Fibroblast of skin of scalp (primary cell): ENCODE measurements at regions not wholly inside any gene's neighbourhood (a gene's known extent, or its start where the extent isn't known, plus 50 kb on each side); places are given as distances from the start of the nearest gene placed in this dataset.
A peak's percentile ranks its signal among the peaks of the same experiment; 100 is the strongest.
"Not testable (repeated sequence)": the region's sequence is repeated elsewhere in the genome, so short reads cannot be mapped to it uniquely, and the experiment has no call there.

Experiments used
- DNase-seq: peaks from one replicate; pipeline ENCODE4 v3.0.0-alpha.2; 2013

DNA sequence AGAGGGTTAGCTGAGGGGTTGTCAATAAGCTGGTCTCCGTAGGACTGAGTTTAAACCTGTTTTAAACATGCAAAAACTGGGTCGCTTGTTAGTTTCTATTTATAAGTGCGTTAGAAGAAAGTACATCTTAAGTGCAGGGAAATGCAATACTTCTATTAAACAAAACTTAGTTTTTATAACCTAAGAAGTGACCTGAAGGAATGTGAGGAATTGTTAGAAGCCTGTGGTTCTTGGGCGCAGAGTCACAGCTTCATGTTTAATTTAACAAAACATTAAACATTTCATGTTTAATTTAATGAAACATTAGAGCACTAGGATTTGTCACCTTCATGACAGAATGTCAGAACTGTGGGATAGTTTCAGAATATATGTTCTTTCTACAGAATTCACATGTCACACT is 469.2 kb upstream of the WWC1 start:
- peak; percentile 55 for DNase-seq

DNA sequence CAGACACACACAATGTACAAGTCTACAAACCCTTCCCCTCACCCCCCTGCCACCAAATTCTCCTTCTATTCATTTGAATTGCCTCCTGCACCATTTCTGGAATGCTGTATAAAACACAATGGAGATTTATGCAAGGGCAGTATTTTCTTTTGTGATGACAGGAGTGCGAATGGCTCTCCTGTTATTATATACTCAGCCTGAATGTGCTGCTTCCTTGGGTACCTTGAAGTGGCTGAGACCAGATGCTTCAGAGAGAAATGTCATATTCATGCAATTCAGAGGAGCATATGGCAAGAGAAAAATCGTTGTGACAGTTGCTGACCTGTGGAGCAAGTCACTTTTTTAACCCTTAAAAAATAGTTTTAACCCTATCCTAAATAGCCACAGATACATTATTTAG is 468.0 kb upstream of the WWC1 start:
- DNase-seq: no peak

DNA sequence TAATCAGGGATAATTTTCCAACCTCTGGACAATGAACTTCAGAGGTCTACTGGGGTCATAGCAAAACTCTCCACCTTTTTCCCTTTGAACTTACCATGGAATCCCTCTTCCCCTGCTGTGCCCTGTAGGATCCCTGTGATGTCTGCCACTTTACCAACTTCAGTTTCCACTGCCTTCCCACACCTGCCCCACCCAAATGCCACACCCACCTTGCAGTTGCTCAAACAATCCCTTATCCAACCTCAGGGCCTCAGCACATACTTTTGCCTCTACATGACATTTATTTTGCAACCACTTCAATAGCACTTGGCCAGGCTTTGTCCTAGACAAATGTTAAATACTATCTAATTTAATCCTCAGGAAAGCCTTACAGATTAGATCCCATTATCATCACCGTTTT is 463.7 kb upstream of the WWC1 start:
- no peak for DNase-seq

DNA sequence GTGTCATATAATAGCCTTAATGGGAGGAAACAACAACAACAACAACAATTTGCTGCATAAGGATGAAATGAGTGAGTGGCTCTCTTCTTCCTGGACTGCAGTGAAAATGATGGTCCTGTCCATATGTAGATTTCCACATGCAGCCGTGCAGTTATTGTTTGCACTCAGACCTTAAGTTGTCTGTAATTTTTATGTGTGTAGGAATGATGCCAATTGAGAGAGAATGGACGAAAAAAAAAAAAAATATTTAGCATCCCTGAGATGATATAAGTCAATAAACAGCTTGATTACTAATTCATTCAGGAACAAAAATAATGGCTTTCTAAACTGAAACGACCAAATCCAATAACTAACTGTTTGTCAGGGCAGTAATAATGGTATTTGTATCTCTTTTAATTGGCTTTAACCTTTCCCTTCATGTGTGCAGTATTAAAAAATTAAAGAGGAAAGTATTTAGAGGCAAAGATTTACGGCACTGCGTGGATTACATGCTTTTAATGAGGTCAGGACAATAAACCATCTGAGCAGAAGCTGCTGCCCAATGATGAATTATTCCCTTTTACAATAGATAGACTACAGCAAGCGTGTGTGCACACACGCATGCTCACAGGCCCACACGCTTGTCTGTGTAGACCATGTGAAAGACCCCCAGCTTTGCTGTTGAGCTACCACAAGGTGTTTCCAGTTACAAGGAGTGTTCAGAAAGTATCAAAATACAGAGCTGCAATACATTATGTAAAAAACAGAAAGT is 459.5 kb upstream of the WWC1 start:
- no peak for DNase-seq

DNA sequence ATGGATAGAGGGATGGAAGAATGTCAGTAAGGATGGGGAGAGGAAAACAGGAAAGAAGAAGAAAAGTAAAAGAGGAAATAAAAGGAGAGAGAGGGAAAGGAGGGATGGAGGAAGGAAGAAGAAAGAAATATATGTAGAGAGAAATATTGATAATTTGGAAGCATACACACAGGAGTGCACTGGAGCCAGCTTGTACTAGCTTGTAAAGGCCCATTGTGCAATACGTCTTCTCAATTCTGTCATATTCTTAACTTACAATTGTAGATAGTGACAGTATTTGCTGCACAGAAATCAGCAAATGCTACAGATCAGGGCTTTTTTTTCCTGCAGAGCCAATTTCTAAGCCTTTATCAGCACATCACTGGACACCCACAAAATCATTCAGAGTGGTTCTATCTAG is 458.8 kb upstream of the WWC1 start:
- no peak for DNase-seq

DNA sequence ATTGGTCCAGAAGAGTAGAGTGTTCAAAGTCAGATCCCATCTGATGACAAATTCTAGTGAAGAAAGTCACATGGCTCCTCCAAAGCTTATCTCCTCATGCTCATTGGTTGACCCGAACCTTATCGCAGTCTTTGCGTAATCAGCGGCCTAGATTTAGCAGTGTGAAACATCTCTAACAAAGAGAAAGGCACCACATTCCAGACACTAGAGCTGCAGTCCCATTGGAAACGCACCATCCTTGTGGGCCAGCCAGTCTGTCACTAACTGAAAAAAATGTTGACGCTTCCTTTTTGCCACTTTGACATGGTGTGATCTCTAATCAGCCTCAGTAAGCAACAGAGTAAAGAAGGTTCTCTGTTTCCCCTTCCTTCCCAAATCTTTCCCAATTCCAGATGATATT is 458.0 kb upstream of the WWC1 start:
- DNase-seq: no peak

DNA sequence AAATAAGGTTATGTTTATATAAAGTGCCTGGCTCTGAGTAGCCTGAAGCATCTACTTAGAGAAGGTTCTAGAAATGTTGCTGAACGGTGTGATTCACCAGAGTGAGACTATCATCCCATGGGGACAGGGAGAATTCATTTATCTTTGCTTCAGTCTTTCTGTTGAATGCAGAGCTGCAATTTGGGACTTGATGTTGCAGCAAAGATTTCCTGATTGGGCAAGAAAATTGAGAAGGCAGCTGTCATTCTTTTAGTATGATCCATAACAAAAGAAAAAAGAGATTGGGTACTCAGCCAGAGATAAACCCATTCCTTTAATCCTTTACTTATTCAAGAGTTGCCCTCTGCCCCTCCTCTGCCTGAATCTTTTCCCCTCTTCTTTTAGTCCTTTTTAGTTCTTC is 456.3 kb upstream of the WWC1 start:
- peak; percentile 86 for DNase-seq

DNA sequence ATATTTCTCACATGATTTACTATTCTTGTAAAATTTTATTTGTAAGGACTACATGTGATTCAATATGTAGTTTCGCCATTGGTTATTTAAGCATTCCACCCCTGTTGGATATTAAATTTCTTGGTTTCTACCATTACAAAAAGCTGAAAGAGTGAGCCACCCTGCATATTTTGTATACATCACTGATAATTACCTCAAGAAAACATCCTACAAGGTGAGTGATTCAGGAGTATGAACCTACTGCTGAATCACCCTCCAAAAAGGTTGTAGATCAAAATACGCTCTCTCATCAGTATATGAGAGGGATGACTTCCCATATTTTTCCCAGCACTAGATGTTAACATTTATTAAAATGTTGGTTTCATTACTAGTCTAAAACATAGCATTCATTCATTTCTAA is 454.3 kb upstream of the WWC1 start:
- no peak for DNase-seq

DNA sequence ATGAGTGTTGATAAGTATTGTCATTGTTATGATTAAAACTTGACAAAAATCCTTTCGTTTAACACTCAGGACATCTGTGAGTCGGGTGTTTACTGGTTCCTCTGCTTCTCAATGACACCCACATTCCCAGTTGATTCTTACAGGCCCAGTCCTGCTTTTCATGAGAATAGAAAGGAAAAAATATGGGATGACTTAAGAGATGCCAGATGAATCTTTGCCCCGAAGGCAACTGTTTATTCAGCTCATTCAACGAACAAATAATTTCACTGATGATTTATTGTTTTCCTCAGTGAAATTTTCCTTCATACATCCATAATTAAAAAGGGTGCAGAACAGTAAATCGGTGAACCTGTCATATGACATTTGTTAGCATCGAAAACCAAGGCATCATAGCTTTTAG is 452.4 kb upstream of the WWC1 start:
- no peak for DNase-seq

DNA sequence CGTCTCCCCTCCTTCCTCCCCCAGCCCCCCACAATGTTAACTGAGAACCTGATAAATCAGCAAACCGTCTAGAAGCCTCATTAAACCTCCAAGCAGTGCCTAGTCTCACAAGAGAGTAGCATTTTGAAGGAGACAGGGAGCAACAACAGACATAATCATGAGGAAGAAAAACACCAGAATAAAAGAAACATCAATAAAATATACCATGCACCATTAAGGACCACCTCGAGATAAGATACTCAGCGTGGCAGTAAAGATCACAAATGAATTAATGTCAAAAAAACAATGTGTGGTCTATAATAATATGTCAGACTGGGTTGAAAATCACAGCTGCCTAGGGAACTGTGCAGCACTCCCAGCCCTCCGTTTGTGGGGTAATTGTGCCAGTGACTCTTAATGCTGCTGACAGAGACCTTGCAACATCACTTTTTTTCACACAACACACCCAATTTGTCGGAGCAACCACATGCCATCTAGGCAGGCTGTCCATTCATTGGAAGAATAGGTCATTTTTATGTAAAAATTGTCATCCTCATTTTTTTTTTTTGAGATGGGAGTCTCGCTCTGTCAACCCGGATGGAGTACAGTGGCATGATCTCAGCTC is 450.8 kb upstream of the WWC1 start:
- DNase-seq: no peak

DNA sequence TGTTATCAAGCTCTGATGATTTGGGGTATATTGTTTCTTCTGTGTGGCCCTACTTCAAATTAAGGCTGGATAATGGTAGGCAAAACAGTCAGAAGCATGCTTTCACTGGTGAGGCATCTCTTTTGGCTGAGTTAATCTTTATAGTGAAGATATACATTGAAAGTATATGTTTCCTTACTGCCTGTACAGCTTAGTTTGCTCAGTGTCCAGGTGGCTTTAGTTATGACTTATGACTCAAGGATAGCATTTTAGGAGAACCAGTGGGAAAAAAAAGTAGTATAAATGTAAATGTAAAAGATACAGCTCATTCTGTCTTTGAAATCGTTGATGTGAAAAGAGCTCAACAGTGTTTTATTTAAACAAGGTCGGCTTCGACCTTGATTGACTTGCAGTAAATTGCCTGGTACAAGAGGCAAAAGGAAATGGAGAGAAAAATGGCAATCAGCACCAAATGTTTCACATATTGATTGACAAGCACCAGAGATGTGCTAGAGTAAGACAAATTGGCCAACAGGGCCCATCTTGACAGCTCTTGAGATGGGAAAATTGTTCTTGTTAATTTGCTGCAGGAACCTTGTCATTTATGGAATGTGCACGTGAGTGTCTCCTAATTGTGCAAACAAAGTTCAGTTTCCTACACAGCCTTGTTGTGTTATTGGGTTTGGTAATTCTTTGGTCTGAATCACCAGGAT is 447.4 kb upstream of the WWC1 start:
- DNase-seq: peak; percentile 45

DNA sequence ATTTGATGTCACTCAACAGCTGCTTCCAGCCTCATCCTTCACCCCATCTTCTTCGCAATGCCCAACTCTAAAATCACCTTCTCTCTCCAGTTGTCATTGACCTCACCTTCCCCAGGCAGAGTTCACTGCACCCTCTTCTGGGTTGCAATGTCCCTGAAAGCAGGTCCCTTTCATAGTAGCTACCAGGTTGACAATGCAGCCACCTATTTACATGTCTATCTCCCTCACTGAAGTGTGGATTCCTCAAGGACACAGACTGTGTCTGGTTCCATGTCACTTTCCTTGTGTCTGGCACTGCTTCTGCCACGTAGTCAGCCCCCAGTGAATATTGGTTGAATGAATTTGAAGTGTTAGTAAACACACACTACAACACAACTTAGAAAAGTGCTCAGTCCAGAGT is 445.5 kb upstream of the WWC1 start:
- no peak for DNase-seq

DNA sequence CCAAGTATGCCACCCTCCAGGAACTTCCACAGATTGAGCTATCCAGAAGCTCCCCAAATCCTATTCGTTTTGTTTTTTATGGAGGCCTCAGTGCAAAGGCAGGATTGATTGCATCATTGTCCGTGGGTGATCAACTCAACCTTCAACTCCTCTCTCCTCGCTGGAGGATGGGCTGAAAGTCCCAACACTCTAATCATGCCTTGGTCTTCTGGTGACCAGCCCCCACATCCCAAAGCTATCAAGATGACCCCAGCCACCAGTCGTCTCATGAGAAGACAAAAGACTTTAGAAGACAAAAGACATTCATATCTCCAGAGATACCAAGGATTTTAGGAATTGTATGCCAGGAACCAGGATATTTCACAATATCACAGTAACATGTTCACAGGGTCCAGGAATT is 441.6 kb upstream of the WWC1 start:
- DNase-seq: no peak

DNA sequence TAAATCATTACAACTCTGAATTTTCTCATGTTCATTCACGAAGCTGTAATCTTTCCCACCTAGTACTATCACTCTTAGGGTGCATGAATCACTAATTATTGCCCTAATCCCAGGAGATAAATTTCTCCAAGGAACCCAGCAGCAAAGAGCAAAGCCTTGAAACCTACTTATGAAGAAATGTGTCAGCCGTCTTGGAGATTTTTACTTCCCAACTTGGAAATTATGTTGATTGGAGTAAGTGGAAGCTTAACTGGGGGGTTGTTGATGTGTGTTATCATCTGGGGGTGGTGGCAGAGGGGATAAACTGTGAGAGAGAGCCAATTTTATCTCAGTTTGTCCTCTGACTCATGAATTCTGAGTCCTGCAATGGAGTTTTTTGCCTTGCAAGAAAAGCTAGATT is 440.5 kb upstream of the WWC1 start:
- DNase-seq: peak; percentile 51

DNA sequence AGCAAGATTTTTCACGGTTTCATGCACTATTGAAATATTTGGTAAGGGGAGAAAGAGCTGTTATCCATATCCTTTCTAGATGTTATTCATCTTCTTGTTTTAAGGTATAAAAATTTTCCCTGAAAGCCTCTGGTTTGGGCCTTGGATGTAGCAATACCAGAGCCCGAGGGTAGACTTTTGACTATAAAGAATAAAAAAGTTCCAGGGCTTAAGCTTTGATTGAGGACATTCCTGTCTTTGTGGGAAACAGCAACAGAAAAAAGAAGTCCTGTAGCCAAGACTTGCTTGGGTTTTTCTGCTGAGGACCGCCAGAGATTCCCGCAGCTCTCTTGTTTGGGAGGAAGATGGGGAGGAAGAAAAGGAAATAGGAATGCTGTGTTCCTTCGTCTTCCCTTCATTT is 440.0 kb upstream of the WWC1 start:
- no peak for DNase-seq

DNA sequence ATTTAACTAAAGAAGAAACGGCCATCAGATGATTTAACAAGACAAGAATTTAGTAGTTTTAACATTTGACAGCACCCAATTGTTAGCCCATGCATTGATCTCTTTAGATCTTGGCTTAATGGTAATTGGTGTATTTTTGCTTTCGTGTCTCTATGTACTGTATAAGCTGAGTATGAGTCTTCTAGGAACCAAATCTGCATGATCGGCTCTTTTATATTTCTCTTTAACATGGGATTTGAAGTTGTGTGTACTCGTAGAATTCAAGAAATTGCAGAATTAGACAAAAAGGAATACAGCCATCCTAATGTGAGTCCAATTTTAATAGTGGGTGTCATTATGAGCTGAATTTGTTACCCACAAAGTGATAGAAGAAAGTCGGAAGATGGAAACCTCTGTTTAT is 438.9 kb upstream of the WWC1 start:
- no peak for DNase-seq

DNA sequence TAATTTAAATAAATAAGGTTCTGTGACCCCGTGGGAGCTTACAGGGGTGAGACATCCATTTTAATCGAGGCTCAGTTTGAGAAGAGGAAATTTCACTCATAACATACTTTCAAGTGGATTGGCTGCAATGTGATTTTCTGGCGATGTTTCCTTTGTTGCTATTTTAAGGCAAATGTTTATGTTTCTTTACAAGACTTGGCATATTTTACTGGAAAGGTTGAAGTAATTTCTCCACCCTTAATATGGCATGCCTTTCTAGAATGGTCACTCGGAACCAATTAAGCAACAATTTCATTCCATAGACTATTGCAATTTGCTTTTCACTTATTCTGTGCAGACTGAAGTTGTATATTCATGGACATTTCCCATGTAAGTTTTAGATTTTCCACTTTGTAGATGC is 438.0 kb upstream of the WWC1 start:
- DNase-seq: peak; percentile 92

DNA sequence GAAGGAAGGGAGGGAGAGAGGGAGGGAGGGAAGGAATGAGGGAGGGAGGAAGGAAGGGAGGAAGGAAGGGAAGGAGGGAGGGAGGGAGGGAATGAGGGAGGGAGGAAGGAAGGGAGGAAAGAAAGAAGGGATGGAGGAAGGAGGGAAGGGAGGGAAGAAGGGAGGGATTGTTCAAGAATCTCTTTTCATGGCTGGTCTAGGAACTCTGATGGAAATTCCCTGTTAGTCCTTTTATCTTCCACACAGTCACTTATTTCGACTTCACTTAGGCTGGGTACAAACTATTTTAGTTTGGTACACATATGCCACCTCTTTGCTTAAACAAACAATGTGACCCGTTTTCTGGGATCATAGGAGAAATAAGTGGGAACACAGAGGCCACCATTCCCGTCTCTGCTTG is 435.6 kb upstream of the WWC1 start:
- DNase-seq: no peak

DNA sequence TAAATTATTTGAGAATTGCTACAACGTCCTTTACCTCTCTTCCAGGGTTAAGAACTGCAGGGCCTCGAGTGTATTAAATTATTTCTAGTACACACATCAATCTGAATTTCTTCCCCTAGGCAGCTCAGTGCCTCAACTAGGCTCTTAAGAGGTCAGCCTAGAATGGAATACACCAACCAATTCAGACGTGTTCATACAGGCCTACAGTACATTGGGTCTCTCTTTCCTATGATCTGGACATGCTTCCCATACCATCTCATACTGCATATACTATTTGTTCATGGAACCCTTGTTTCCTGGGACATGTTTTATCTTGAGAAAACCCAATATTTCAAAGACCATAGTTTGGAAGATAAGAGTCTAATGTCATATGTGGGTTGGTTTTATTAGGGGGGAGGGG is 434.1 kb upstream of the WWC1 start:
- DNase-seq: no peak

DNA sequence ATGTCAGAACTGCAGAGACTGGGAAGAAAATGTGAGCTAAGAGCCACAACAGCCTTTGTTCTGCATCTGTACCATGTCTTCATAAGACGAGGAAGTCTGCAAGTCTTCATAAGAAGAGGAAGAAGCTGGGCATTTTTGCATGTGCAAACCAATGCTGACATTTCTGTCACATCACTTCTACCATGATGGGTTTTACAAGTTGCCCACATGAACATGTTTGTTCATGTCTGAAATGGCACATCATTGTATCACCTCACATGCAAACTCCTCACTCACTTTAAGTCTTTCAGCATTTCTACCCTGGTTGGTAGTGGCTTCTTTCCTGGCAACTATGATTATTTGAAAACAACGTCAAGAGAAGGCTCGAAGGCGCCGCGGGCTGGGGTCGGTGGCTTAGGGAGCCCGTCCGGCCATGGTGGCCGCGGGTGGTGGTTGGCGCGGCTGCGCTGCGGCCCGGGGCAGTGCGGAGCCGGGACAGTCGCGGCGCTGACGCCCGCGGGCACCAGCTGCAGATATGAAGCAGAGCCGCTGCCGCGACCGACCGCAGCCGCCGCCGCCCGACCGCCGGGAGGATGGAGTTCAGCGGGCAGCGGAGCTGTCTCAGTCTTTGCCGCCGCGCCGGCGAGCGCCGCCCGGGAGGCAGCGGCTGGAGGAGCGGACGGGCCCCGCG is 433.1 kb upstream of the WWC1 start:
- not testable (repeated sequence) for DNase-seq

DNA sequence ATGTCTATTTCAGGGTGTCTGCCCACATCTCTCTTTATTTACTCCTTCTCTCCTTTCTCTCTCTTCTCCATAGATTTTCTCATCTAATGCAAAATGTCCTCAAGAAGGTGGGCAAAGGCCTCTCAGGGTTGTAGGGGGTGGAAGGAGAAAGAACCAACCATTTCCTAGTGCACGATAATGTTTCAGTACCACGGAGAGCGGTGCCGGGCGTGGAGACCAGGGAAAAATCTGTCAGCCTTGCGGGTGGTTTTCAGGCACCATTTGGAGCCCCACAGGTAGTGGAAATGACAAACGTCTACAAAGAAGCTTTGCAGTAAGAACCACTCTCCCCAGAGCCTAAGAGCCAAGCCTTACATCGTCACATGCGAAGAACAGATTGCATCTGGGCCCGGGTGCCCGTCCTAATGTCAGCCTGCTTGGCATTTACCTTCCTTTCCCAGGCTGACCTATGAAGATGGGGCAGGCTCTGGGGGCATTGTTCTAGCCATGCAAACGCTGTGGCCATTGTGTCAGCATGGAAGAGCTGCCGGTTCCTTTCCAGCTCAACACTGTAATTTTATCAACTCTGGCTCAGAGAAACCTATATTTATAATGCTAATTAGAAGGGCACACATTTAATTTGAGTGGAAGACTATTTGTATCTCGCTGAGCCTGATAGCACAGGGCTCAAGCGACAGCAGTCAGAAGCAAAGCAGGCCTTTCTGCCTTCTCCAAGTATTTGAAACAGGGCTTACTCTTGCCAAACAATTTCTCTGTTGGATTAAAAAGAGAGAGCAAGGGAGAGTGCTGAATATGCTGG is 430.1 kb upstream of the WWC1 start:
- DNase-seq: peak; percentile 44

DNA sequence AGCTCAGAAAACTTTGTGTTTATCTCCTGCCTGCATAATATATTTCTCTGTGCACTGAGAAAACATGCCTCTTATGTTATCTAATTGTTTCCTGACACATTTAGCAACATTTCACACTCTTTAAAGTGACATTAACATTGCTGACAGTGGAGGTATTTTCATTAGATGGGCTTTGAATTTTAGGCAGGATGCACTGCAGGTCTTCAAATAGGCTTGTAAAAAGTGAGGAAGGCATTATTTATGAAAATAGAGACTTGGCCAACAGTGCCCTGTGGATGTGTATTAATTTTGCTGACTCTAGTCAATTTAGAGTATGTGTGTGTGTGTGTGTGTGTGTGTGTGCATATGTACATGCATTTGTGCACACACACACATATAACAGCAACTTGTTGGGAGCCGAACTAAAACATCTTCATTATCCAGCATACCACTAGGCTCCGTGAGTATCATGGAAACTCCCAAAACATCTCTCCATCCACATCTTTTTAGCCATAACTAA is 429.5 kb upstream of the WWC1 start:
- DNase-seq: no peak

DNA sequence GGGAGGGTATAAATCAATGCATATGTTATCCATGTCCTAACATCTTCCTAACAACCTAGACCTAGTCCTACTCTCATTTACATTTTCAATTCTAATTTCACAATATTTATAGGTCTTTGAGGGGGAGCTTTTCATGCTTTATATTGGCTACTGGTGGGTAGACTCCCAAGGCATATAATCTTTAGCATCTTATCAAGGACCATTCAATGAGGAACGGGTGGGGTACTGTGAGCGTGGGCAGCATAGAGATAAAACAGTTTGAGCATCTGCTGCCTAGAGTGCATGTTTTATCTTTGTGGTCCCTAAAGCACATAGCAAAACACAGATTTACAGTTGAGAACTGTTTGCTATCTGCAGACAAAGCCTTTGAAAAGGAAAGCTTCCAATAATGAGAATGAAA is 427.6 kb upstream of the WWC1 start:
- DNase-seq: no peak
